Left ventricle myocardium inferior (tissue), 1 donor: ENCODE measurements at regions not wholly inside any gene's neighbourhood (a gene's known extent, or its start where the extent isn't known, plus 50 kb on each side); places are given as distances from the start of the nearest gene placed in this dataset.

Experiments
- DNase-seq: peaks from one replicate; pipeline ENCODE4 v3.0.0-alpha.2; 2020
- H3K27ac ChIP-seq: fragments of 200-600 bp; replicated peaks from 2 replicates; pipeline ENCODE4 v1.8.0; 2021
- H3K27me3 ChIP-seq: fragments of 200-600 bp; 2 replicates; pipeline ENCODE4 v1.8.0; 2021; ENCODE audit warnings: low read depth
- H3K36me3 ChIP-seq: fragments of 200-600 bp; 2 replicates; pipeline ENCODE4 v1.8.0; 2021
- H3K4me1 ChIP-seq: fragments of 200-600 bp; 2 replicates; pipeline ENCODE4 v1.8.0; 2021
- H3K4me3 ChIP-seq: fragments of 200-600 bp; 2 replicates; pipeline ENCODE4 v1.8.0; 2021; ENCODE audit warnings: mild to moderate bottlenecking, moderate library complexity
- H3K9me3 ChIP-seq: fragments of 200-600 bp; replicated peaks from 2 replicates; pipeline ENCODE4 v1.8.0; 2021
- intact Hi-C: fragments of 100-400 bp; cut with micrococcal nuclease; formaldehyde crosslinking; loops from one replicate; pipeline ENCODE4 v1.11.0; 2022
- TF ChIP-seq, protein P1 (sequence below): fragments of 200-600 bp; IDR thresholded peaks from 2 replicates; pipeline ENCODE4 v1.8.0; 2021; ENCODE audit warnings: antibody characterized with exemption, mild to moderate bottlenecking, borderline replicate concordance
- donor health status: DM: no; HTN: yes; CAD: no; lungs with severe emphysema.

- TF ChIP-seq, protein P1, sequence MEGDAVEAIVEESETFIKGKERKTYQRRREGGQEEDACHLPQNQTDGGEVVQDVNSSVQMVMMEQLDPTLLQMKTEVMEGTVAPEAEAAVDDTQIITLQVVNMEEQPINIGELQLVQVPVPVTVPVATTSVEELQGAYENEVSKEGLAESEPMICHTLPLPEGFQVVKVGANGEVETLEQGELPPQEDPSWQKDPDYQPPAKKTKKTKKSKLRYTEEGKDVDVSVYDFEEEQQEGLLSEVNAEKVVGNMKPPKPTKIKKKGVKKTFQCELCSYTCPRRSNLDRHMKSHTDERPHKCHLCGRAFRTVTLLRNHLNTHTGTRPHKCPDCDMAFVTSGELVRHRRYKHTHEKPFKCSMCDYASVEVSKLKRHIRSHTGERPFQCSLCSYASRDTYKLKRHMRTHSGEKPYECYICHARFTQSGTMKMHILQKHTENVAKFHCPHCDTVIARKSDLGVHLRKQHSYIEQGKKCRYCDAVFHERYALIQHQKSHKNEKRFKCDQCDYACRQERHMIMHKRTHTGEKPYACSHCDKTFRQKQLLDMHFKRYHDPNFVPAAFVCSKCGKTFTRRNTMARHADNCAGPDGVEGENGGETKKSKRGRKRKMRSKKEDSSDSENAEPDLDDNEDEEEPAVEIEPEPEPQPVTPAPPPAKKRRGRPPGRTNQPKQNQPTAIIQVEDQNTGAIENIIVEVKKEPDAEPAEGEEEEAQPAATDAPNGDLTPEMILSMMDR, result no peak
- peaks cover 2% of the 10 kb centered on the region for H3K36me3 ChIP-seq
- intact Hi-C loops, result no loop called here
Observed at GRCh38 chr13:99782669-99783068, 188.9 kb downstream of the ZIC5 start.

DNA sequence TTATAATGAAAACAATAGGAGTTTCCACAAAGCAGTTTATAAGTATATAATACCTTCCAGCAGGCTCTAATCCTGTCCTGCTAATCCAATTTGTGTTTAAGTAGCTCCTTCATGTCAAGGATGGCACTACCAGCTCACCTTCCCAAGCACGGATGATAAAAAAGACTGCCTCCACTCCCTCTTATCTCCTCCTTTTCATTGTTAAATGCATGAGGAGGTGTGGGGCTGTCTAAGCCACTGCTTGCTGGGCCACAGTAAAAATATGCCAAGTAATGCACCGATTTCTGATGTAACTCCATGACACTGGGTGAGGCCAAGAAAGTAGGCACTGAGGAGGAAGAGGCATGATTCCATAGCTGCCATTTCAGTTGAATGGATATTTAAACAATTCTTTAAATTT is 193.1 kb downstream of the ZIC5 start:
- no peak overlapping the region for H3K4me3 ChIP-seq
- H3K27me3 ChIP-seq, result no peaks in the 10 kb centered on the region
- no peak overlapping the region for H3K27ac ChIP-seq
- TF ChIP-seq, protein P1, result no peak
- no peaks in the 10 kb centered on the region for H3K4me1 ChIP-seq
- intact Hi-C loops, result no loop called here
- DNase-seq, result no peak
- peaks cover 5% of the 10 kb centered on the region for H3K36me3 ChIP-seq
- peaks cover 24% of the 10 kb centered on the region for H3K9me3 ChIP-seq

More at GRCh38 chr13:99782669-99783068, 188.9 kb downstream of the ZIC5 start:
- DNase-seq, result no peak
- Histone ChIP-seq H3K4me1 (no peaks in the 10 kb centered on the region), H3K4me3 (no peak overlapping the region), H3K27ac (no peak overlapping the region), H3K27me3 (no peaks in the 10 kb centered on the region), H3K9me3 (peaks cover 37% of the 10 kb centered on the region)

DNA sequence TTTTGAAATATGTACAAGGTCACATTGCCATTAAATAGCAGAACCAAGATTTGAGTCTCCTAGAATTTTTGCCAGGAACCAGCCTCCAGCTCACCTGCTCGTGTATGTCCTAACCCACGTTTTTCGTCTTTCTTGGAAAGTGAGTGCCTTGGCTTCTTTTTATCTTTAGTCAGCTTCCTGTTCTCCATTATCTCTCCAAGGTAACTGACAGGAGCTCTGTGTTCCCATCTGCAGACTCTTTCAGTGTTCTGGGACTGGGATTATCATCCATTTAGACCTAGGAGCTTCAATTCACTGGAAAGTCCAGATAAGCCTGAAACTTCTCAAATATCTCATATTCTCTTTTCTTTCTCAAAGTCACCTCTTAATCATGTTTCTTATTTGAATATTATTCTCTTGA is 193.7 kb downstream of the ZIC5 start:
- Histone ChIP-seq H3K4me1 (no peaks in the 10 kb centered on the region), H3K36me3 (peaks cover 12% of the 10 kb centered on the region), H3K9me3 (peaks cover 18% of the 10 kb centered on the region), H3K27me3 (no peaks in the 10 kb centered on the region), H3K27ac (no peak overlapping the region), H3K4me3 (no peak overlapping the region)
- TF ChIP-seq, protein P1, result no peak
- no peak for DNase-seq
- intact Hi-C loops, result no loop called here

DNA sequence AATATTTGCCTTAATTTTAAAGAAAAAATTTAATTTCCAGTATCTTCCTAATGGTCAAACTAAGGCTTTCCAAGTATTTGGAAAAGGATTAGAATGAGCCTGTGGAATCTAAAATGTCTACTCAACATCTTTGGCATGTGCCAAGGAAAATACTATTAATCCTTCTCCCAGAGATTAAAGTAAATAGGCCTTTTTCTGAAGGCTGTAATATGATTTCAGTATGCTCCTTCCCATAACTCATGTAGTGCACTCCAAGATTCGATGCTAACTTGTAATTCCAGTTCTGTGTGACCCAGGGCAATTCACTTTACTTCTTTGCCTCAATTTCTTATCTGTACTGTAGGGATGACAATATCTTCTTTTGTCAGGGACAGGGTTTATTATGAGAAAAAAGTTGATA is 196.9 kb downstream of the ZIC5 start:
- peaks cover 13% of the 10 kb centered on the region for H3K36me3 ChIP-seq
- TF ChIP-seq, protein P1, result no peak
- no peaks in the 10 kb centered on the region for H3K4me1 ChIP-seq
- no peak for DNase-seq
- H3K9me3 ChIP-seq, result no peaks in the 10 kb centered on the region
- no peaks in the 10 kb centered on the region for H3K27me3 ChIP-seq
- no peak overlapping the region for H3K27ac ChIP-seq
- intact Hi-C loops, result no loop called here
- no peak overlapping the region for H3K4me3 ChIP-seq

- no peak overlapping the region for H3K4me3 ChIP-seq
- H3K4me1 ChIP-seq, result no peaks in the 10 kb centered on the region
- intact Hi-C loops, result no loop called here
- DNase-seq, result no peak
- H3K36me3 ChIP-seq, result peaks cover 11% of the 10 kb centered on the region
- peaks cover 42% of the 10 kb centered on the region for H3K9me3 ChIP-seq
- H3K27me3 ChIP-seq, result no peaks in the 10 kb centered on the region
- no peak overlapping the region for H3K27ac ChIP-seq
- TF ChIP-seq, protein P1, result no peak
Observed at GRCh38 chr13:99768986-99769385, 202.6 kb downstream of the ZIC5 start.

GRCh38 chr13:99766641-99767045 is 204.9 kb downstream of the ZIC5 start:
- Histone ChIP-seq H3K36me3 (no peaks in the 10 kb centered on the region), H3K27ac (no peak overlapping the region), H3K4me3 (no peak overlapping the region), H3K27me3 (no peaks in the 10 kb centered on the region), H3K9me3 (peaks cover 64% of the 10 kb centered on the region), H3K4me1 (no peaks in the 10 kb centered on the region)
- TF ChIP-seq, protein P1, result no peak
- intact Hi-C loops, result no loop called here
- no peak for DNase-seq
